SJSA1 (cell line): ENCODE measurements at regions not wholly inside any gene's neighbourhood (a gene's known extent, or its start where the extent isn't known, plus 50 kb on each side); places are given as distances from the start of the nearest gene placed in this dataset.

ENCODE experiments used
- DNase-seq, 2 experiments: peaks; one replicate each; pipeline ENCODE4 v3.0.0-alpha.2; 2015 to 2020; ENCODE audit warnings: low spot score in 2 of 2, low read depth in 1 of 2
- H3K27ac ChIP-seq: fragments of 250-450 bp; sonication (Bioruptor Pico); 2 replicates; pipeline ENCODE4 v1.5.1; 2020; ENCODE audit warnings: mild to moderate bottlenecking, moderate library complexity
- H3K27me3 ChIP-seq: fragments of 250-450 bp; sonication (Bioruptor Pico); replicated peaks from 2 replicates; pipeline ENCODE4 v1.5.1; 2020; ENCODE audit warnings: mild to moderate bottlenecking, moderate library complexity
- H3K36me3 ChIP-seq: fragments of 250-450 bp; sonication (Bioruptor Pico); 2 replicates; pipeline ENCODE4 v1.5.1; 2020; ENCODE audit warnings: mild to moderate bottlenecking
- H3K4me1 ChIP-seq: fragments of 250-450 bp; sonication (Bioruptor Pico); replicated peaks from 2 replicates; pipeline ENCODE4 v1.6.1; 2021; ENCODE audit warnings: mild to moderate bottlenecking
- H3K4me3 ChIP-seq: fragments of 250-450 bp; sonication (Bioruptor Pico); 2 replicates; pipeline ENCODE4 v1.5.1; 2020; ENCODE audit warnings: mild to moderate bottlenecking
- H3K9me3 ChIP-seq: fragments of 250-450 bp; sonication (Bioruptor Pico); replicated peaks from 2 replicates; pipeline ENCODE4 v1.5.1; 2020; ENCODE audit warnings: mild to moderate bottlenecking

GRCh38 chr22:48315439-48316256 is 1512.0 kb downstream of the BRD1 start:
- Histone ChIP-seq H3K4me3 (no peak overlapping the region), H3K36me3 (no peaks in the 10 kb centered on the region), H3K4me1 (peaks cover 1% of the 10 kb centered on the region), H3K27me3 (no peaks in the 10 kb centered on the region), H3K9me3 (no peaks in the 10 kb centered on the region), H3K27ac (no peak overlapping the region)
- DNase-seq = no peak

DNA sequence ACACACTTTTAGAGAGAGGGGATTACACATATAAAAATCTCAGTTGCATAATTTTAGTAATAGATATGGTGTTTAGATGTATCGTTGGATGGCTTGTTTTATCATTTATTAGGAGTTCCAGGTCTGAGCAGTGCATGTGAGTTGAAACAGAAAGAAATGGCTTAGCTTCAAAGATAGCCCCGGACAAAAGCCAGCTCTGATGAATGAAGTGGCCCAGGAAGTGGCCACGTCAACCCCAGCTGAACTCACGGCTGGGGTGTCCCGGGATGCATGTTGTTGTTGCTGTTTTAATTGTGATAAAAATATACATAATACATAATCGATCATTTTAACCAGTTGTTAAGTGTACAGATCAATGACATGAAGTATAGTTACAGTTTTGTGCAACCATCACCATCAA is 1513.6 kb downstream of the BRD1 start:
- Histone ChIP-seq H3K27me3 (no peaks in the 10 kb centered on the region), H3K4me3 (no peak overlapping the region)

GRCh38 chr22:48313175-48313830 is 1514.4 kb downstream of the BRD1 start:
- H3K27ac ChIP-seq = no peak overlapping the region
- no peaks in the 10 kb centered on the region for H3K4me1 ChIP-seq
- H3K9me3 ChIP-seq = no peaks in the 10 kb centered on the region
- no peak for DNase-seq
- H3K4me3 ChIP-seq = no peak overlapping the region
- H3K27me3 ChIP-seq = no peaks in the 10 kb centered on the region
- no peaks in the 10 kb centered on the region for H3K36me3 ChIP-seq

More for the DNA sequence above, 1513.6 kb downstream of the BRD1 start:
- no peak overlapping the region for H3K27ac ChIP-seq
- no peaks in the 10 kb centered on the region for H3K4me1 ChIP-seq
- no peaks in the 10 kb centered on the region for H3K36me3 ChIP-seq
- DNase-seq = no peak
- H3K9me3 ChIP-seq = no peaks in the 10 kb centered on the region

DNA sequence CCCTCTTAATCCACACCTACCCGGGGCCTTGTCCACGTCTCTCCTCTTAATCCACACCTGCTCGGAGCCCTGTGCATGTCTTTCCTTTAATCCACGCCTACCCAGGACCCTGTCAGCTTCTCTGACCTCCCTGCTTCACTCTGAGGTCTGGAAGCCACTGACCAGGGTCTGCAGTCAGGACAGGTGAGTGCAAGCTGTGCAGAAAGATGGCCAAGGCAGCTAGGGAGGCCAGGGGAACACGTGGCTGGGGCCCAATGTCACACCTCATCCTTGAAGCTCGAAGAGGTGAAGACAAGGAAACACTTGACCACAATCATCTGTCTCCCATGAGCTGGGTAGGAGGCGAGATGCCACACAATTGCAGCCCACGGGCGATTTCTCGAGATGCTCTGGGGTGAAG is 1516.9 kb downstream of the BRD1 start:
- H3K9me3 ChIP-seq = no peaks in the 10 kb centered on the region

DNA sequence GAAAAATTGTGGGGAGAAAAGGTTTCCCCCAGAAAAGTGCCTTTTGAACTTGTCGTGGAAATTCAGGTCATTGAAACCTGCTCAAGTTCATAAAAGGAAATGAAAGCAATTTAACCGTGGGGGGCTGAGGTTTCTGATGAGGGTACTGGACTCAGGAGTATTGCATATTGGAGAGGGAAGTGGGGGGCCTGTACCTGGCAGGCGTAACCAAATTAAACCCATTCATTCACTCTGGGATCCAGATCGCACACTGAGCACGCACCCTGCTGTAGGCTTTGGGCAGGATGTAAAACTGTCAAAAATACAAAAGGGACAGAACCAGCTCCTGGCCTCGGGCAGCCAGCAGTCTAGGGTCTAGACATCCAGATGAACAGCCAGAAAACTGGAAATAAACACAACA is 1517.4 kb downstream of the BRD1 start:
- no peaks in the 10 kb centered on the region for H3K27me3 ChIP-seq
- DNase-seq = no peak
- H3K4me3 ChIP-seq = no peak overlapping the region
- H3K9me3 ChIP-seq = no peaks in the 10 kb centered on the region
- no peak overlapping the region for H3K27ac ChIP-seq
- H3K36me3 ChIP-seq = no peaks in the 10 kb centered on the region
- H3K4me1 ChIP-seq = no peaks in the 10 kb centered on the region

More for the DNA sequence above, 1516.9 kb downstream of the BRD1 start:
- H3K36me3 ChIP-seq = no peaks in the 10 kb centered on the region
- no peaks in the 10 kb centered on the region for H3K4me1 ChIP-seq
- DNase-seq = no peak
- H3K4me3 ChIP-seq = no peak overlapping the region
- no peak overlapping the region for H3K27ac ChIP-seq
- H3K27me3 ChIP-seq = no peaks in the 10 kb centered on the region

DNA sequence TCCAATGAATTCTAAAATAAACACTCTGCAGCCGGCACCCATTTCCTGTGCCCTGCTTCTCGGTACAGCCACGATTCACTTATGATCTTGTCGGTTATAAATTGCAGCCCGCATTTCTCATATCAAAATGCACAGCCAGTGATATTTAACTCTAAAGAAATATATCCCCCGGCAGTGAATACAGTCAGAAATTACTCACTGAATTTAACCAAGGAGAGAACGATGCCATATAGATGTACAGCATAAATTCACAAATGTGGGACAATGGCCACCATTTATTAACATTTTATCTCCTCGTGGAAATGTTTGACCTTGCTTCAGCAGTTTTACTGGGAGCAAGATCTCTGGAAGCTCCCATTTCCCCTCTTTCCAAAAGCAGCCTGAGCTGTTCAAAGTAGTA is 1517.8 kb downstream of the BRD1 start:
- no peak overlapping the region for H3K27ac ChIP-seq
- DNase-seq = no peak
- H3K9me3 ChIP-seq = no peaks in the 10 kb centered on the region
- no peaks in the 10 kb centered on the region for H3K36me3 ChIP-seq
- no peak overlapping the region for H3K4me3 ChIP-seq
- H3K27me3 ChIP-seq = no peaks in the 10 kb centered on the region
- no peaks in the 10 kb centered on the region for H3K4me1 ChIP-seq

- no peaks in the 10 kb centered on the region for H3K9me3 ChIP-seq
- H3K27ac ChIP-seq = no peak overlapping the region
- no peaks in the 10 kb centered on the region for H3K4me1 ChIP-seq
- DNase-seq = no peak
- H3K4me3 ChIP-seq = no peak overlapping the region
- H3K36me3 ChIP-seq = no peaks in the 10 kb centered on the region
- H3K27me3 ChIP-seq = no peaks in the 10 kb centered on the region
Measured at GRCh38 chr22:48309115-48309705, 1518.5 kb downstream of the BRD1 start.

DNA sequence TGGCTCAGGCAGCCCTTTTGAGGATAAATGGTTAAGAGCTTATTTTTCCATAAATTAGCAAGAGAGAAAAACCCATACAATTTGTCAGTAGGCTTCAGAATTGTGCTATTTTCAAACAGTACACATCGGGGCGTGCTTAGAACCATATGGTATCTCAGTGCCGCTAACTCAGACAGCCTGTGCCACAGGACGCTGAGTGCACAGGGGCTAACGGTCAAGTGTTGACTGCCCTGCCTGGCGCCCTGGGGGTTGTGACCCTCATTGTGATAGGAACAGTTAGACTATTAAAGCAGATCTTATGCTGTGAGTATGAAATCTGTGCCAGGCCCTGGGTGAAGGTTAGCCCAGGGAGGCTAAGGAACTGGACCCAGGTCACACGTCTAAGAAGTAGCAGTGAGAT is 1519.7 kb downstream of the BRD1 start:
- DNase-seq = no peak
- Histone ChIP-seq H3K36me3 (no peaks in the 10 kb centered on the region), H3K4me1 (no peaks in the 10 kb centered on the region), H3K9me3 (no peaks in the 10 kb centered on the region), H3K4me3 (no peak overlapping the region), H3K27me3 (no peaks in the 10 kb centered on the region), H3K27ac (no peak overlapping the region)

GRCh38 chr22:48306785-48307510 is 1520.7 kb downstream of the BRD1 start:
- Histone ChIP-seq H3K4me3 (no peak overlapping the region), H3K9me3 (no peaks in the 10 kb centered on the region), H3K27ac (no peak overlapping the region), H3K27me3 (no peaks in the 10 kb centered on the region), H3K4me1 (no peaks in the 10 kb centered on the region), H3K36me3 (no peaks in the 10 kb centered on the region)
- no peak for DNase-seq

DNA sequence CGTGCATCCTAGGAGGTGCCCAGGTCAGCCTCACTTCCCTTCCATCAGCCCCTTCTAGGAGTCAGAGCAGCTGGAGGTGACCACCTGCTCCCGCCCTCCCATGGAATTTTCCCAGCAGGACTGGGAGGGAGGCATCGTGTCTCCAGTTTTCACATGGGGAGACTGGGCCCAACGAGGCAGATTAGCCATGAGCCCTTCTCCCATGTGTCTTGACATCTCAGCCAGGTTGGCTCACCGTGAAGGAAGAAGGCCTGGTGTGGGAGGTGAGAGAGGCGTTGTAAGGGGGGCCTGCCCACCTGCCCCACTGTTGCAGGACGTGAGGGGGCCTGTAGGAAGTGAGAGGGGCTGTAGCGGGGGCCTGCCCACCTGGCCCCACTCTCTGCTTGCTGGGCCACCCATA is 1521.4 kb downstream of the BRD1 start:
- Histone ChIP-seq H3K27me3 (no peaks in the 10 kb centered on the region), H3K4me3 (no peak overlapping the region), H3K27ac (no peak overlapping the region), H3K36me3 (no peaks in the 10 kb centered on the region), H3K9me3 (no peaks in the 10 kb centered on the region), H3K4me1 (no peaks in the 10 kb centered on the region)
- no peak for DNase-seq

- DNase-seq = no peak
- Histone ChIP-seq H3K27ac (no peak overlapping the region), H3K4me3 (no peak overlapping the region), H3K4me1 (no peaks in the 10 kb centered on the region), H3K36me3 (no peaks in the 10 kb centered on the region), H3K27me3 (peaks cover 4% of the 10 kb centered on the region; the same call in 1 of the 2 replicates), H3K9me3 (no peaks in the 10 kb centered on the region)
Measured at GRCh38 chr22:48305726-48306235, 1521.9 kb downstream of the BRD1 start.

DNA sequence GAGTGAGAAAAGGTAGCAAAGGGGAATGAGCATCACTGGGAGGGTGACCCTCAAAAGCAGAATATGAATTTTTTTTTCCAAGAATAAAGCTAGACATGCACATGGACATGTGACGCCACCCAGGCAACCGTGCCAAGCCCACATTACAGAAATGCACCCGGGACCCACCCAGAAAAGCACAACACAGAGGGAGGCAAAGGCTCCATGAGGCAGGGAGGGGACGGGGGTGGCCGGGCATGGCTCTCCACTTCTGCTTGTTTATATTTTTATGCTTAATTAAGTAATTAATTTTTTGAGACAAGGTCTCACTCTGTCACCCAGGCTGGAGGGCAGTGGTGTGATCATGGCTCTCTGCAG is 1524.3 kb downstream of the BRD1 start:
- no peaks in the 10 kb centered on the region for H3K4me1 ChIP-seq
- no peaks in the 10 kb centered on the region for H3K36me3 ChIP-seq
- H3K9me3 ChIP-seq = no peaks in the 10 kb centered on the region
- DNase-seq = no peak
- no peak overlapping the region for H3K27ac ChIP-seq
- H3K27me3 ChIP-seq = peaks cover 6% of the 10 kb centered on the region; the same call in 1 of the 2 replicates
- H3K4me3 ChIP-seq = no peak overlapping the region

GRCh38 chr22:48302657-48303368 is 1524.9 kb downstream of the BRD1 start:
- H3K4me3 ChIP-seq = no peak overlapping the region
- H3K27ac ChIP-seq = no peak overlapping the region
- no peaks in the 10 kb centered on the region for H3K9me3 ChIP-seq
- H3K4me1 ChIP-seq = no peaks in the 10 kb centered on the region
- H3K36me3 ChIP-seq = no peaks in the 10 kb centered on the region
- peaks cover 6% of the 10 kb centered on the region; the same call in 1 of the 2 replicates for H3K27me3 ChIP-seq
- DNase-seq = no peak
